A549 (cell line): ENCODE measurements at regions not wholly inside any gene's neighbourhood (a gene's known extent, or its start where the extent isn't known, plus 50 kb on each side); places are given as distances from the start of the nearest gene placed in this dataset.

Experiments
- CTCF ChIP-seq: fragments of >200 bp; sonication (Bioruptor Twin); formaldehyde crosslinking; IDR thresholded peaks from 3 replicates; pipeline ENCODE4 v1.5.1; 2016
- KDM1A ChIP-seq: fragments of 200-600 bp; sonication (generic); IDR thresholded peaks from 2 replicates; pipeline ENCODE4 v1.6.1; 2016; ENCODE audit warnings: low read depth, mild to moderate bottlenecking
- MAX ChIP-seq: IDR thresholded peaks from 2 replicates; pipeline ENCODE4 v1.6.1; 2012
- TP53 ChIP-seq: fragments of 250-450 bp; sonication (Bioruptor Pico); IDR thresholded peaks from 2 replicates; pipeline ENCODE4 v1.5.0; 2021; ENCODE audit warnings: mild to moderate bottlenecking, moderate library complexity
- TF ChIP-seq, protein P1 (sequence below): fragments of 200-600 bp; sonication (generic); IDR thresholded peaks from 2 replicates; pipeline ENCODE4 v1.6.1; 2016; ENCODE audit warnings: antibody characterized with exemption, mild to moderate bottlenecking, moderate library complexity

- no peak for TF ChIP-seq TP53 (CRISPR knock-in tag)
- no peak for TF ChIP-seq KDM1A
- TF ChIP-seq CTCF = no peak
- TF ChIP-seq MAX = no peak
- TF ChIP-seq, protein P1, sequence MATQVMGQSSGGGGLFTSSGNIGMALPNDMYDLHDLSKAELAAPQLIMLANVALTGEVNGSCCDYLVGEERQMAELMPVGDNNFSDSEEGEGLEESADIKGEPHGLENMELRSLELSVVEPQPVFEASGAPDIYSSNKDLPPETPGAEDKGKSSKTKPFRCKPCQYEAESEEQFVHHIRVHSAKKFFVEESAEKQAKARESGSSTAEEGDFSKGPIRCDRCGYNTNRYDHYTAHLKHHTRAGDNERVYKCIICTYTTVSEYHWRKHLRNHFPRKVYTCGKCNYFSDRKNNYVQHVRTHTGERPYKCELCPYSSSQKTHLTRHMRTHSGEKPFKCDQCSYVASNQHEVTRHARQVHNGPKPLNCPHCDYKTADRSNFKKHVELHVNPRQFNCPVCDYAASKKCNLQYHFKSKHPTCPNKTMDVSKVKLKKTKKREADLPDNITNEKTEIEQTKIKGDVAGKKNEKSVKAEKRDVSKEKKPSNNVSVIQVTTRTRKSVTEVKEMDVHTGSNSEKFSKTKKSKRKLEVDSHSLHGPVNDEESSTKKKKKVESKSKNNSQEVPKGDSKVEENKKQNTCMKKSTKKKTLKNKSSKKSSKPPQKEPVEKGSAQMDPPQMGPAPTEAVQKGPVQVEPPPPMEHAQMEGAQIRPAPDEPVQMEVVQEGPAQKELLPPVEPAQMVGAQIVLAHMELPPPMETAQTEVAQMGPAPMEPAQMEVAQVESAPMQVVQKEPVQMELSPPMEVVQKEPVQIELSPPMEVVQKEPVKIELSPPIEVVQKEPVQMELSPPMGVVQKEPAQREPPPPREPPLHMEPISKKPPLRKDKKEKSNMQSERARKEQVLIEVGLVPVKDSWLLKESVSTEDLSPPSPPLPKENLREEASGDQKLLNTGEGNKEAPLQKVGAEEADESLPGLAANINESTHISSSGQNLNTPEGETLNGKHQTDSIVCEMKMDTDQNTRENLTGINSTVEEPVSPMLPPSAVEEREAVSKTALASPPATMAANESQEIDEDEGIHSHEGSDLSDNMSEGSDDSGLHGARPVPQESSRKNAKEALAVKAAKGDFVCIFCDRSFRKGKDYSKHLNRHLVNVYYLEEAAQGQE = no peak
Measured at GRCh38 chr3:176948151-176948550, 249.1 kb downstream of the TBL1XR1 start.
